NOMO-1 (cell line): ENCODE measurements at regions not wholly inside any gene's neighbourhood (a gene's known extent, or its start where the extent isn't known, plus 50 kb on each side); places are given as distances from the start of the nearest gene placed in this dataset.

Experiments used
- DNase-seq, 2 experiments: peaks; one replicate each; lab custom pipeline; 2025; ENCODE audit not compliant: unreplicated experiment in 2 of 2; lab: John Stamatoyannopoulos, UW

DNA sequence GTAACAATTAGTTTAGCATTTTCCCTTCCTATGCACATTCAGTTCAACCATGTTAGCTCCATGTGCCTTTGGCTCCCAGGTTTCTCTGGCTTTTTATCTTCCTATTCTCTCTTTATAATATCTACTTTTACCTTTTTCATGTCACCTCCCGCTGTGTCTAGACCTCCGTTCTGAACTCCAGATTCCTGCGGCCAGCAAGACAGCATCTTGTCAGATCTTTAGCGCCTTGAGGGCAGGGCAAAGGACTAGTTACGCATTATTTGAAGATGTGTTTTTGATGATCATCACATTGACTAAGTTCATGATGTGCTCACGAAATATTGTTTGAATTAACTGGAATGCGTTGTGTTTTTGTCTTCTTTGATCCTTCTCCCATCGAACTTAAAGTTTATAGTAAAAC, 1126.8 kb downstream of the CDH11 start:
- DNase-seq = no peak

- DNase-seq = no peak
Observed at GRCh38 chr16:63983401-63983800, 1138.5 kb downstream of the CDH11 start.

- DNase-seq = no peak
Observed at GRCh38 chr16:63982741-63983140, 1139.1 kb downstream of the CDH11 start.

- no peak for DNase-seq
Observed at GRCh38 chr16:63982110-63982509, 1139.8 kb downstream of the CDH11 start.

DNA sequence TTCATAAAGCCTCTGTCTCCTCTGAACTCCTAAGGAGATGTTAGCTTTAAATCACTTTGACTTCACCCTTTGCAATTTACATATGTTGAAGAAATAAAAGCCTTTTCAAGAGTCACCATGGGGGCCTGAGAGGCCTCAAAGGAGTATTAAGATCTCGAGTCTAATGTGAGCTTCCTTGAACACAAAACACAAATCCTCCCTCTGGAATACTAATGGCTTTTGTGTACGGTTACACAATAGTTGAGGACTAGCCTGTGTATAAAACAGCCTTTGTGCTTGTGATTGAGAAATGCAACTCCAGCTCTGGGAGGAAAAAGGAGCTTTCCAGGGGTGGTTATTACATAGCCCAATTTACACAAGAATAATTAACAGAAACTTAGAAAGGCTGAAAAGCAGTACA, 1140.2 kb downstream of the CDH11 start:
- no peak for DNase-seq

DNA sequence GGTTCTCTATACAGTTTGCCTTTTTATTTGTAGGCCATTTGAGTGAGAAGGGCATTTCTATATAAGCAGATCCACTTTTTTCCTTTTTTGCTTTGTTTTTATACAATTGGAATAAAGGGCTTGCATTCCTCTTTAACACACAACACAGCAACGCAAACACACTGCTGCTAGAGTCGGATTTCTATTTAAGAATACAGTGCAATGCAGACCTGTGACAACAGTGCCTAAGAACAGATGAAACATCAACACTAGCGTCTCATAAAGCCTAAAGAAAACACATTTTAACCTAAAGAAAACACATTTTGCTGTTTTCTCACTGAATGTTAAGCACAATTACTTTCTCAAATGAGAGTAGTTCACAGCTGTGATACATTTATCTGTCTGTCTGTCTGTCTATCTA, 1141.1 kb downstream of the CDH11 start:
- no peak for DNase-seq

DNA sequence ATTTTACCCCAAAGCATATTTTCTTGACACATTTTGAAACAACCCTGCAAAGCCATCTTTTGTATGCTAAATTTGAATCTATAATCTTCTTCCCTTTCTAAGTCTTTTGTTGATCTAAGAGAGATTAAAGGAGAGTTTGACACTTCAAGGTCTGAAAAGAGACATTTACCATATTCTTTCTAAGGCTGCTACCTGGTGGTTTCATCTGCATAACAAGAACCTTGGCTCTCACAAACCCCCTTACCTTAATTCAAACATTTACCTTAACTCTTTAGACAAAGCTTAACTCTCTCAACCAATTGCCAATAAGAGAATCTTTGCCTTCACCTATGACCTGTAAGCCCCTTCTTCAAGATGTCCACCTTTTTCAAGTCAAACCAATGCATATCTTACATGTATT, 1143.6 kb downstream of the CDH11 start:
- no peak for DNase-seq

GRCh38 chr16:63976345-63976744, 1145.5 kb downstream of the CDH11 start:
- no peak for DNase-seq

DNA sequence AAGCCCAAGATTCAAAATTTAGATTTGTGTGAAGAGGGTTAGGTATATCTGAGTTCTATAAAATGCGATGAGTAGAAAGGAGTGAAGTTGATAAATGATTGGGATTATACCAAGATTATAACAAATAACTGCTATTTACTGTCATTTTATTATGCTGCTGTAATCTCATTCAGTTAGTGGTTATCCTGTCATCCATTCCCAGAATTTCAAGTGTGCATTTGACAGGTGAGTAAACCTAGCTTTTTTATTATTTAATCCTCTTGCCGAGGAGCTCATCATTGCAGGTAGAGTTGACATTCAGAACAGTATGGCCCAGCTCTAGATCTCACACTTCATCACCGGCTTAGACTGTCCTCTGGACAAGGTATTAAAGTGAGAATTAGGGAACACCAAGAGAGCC, 1146.2 kb downstream of the CDH11 start:
- DNase-seq = no peak

- no peak for DNase-seq
Observed at GRCh38 chr16:63967966-63968365, 1153.9 kb downstream of the CDH11 start.

DNA sequence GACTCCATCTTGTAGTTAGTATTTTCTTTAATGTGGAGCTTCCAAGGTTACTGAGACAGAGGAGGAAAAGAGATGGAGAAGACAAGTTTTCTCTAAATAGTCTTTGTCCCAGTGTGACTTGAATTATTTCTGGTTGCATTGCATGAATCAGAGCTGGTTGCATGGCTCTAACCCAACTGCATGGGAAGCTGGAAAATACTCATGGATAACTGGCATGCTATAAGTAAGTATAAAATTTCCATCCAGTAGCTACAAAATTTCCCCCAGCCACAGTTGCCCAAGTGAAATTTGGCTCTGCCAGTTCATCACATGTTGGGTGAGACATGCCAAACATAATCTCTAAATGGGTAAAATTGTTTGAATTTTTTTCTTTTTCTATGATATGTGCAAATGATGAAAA, 1161.5 kb downstream of the CDH11 start:
- DNase-seq = no peak

- no peak for DNase-seq
Observed at GRCh38 chr16:63947022-63947421, 1174.8 kb downstream of the CDH11 start.

- DNase-seq = no peak
Observed at GRCh38 chr16:63945806-63946205, 1176.1 kb downstream of the CDH11 start.

GRCh38 chr16:63943566-63943965, 1178.3 kb downstream of the CDH11 start:
- DNase-seq = no peak

GRCh38 chr16:63938661-63939060, 1183.2 kb downstream of the CDH11 start:
- no peak for DNase-seq

GRCh38 chr16:63933841-63934240, 1188.0 kb downstream of the CDH11 start:
- no peak for DNase-seq

- no peak for DNase-seq
Observed at GRCh38 chr16:63928421-63928820, 1193.4 kb downstream of the CDH11 start.

- no peak for DNase-seq
Observed at GRCh38 chr16:63925221-63925620, 1196.6 kb downstream of the CDH11 start.

DNA sequence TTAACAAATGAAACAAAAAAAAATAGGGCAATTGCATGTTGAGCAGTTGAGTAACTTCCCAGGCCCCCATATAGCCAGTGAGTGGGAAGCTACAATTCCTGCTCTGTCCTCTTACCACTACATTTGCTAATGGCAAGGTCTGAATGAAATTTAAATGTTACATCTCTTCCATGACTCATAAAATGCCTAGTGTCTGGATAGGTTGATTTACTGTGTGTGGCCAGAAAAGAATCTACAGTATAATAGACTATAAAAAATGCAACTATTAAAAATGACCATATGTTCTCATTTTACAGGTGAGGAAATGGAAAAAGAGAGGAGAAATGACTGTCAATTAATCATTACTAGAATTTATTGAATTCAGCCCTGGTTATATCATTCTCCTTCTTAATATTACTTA, 1199.3 kb downstream of the CDH11 start:
- no peak for DNase-seq

GRCh38 chr16:63921737-63922295, 1200.0 kb downstream of the CDH11 start:
- no peak for DNase-seq

DNA sequence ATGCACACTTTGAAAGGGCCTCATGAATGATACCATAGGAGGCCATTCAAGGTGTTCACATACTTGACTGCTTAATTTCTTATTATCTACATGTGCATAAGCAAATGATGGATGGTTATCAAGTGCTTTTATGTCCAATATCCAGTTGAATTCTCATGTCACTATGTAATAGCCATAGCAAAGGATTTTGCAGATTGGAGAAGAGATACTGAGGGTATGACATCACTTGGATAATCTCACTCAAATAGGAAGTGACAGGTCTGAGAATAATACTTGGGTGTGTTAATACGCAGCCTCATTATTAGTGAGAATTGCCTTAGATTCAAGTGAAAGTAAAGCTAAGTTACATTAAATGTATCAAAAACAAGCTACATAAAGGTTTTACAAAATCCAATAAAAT, 1208.6 kb downstream of the CDH11 start:
- no peak for DNase-seq

- DNase-seq = no peak
Observed at GRCh38 chr16:63907251-63907650, 1214.6 kb downstream of the CDH11 start.

- DNase-seq = no peak
Observed at GRCh38 chr16:63904930-63905329, 1216.9 kb downstream of the CDH11 start.
